NCI-H510A treated with DMSO at 0.1 percent for 48 hours (cell line): ENCODE measurements at regions not wholly inside any gene's neighbourhood (a gene's known extent, or its start where the extent isn't known, plus 50 kb on each side); places are given as distances from the start of the nearest gene placed in this dataset.

ENCODE experiments used
- DNase-seq: peaks from one replicate; lab custom pipeline; 2025; lab: John Stamatoyannopoulos, UW

GRCh38 chr2:15701991-15702390, 110.3 kb downstream of the DDX1 start:
- DNase-seq, result no peak

GRCh38 chr2:15702452-15702851, 110.8 kb downstream of the DDX1 start:
- no peak for DNase-seq

DNA sequence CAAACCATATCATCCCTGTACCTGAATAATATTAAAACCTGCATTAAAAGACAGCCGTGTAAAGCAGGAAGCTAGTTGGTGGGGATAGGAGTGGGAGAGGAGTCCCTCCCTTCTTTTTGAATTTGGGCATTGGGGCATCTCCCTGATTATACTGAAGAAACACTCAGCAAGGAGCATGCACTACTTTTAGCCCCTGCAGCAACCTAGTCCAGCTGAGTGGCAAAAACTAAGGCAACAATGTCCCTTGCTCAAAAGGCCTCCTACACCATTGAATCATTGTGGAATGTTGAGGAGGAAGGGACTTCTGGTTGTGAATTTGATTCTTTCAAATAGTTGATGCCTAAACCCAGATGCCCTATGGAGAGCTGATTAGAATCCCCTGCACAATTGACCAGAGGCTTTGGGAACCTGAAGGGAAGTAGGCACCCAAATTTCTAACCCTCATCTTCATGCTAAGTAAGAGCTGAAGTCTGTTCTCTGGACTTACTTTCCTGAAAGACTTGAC, 111.7 kb downstream of the DDX1 start:
- no peak for DNase-seq

DNA sequence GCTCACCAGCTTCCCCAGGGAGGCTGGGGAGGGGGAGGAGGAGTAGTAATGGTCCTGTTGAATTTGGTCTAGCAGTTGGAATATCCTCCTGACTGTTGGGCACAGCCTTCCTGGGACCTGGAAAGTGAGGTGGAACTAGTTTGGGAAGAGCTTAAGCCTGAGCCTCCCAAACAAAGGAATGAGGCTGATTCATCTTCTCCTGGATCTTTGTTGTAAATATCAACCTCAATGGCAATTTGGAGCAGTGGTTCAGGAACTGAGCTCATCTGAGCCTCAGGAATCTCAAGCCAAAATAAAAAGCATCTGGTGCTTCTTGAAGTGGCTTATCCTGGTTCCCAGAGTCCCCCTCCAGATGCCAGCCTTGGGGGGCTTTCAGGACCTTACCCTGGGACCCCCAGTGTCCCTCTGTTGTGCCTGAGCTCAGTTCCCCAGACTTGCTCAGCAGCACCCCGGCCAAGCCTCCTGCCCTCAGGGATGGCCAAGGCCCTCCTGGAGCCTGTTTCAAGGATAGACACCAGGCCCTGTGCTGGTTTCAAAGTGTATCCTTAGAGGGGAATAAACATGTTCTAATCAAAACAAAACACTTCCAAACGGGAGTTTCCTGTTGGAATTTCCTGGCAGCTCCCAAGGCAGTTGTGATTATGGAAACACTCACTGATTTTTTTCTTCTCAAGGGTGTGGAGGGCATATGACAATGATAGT, 112.6 kb downstream of the DDX1 start:
- DNase-seq, result no peak

GRCh38 chr2:15704788-15705115, 113.1 kb downstream of the DDX1 start:
- DNase-seq, result no peak

DNA sequence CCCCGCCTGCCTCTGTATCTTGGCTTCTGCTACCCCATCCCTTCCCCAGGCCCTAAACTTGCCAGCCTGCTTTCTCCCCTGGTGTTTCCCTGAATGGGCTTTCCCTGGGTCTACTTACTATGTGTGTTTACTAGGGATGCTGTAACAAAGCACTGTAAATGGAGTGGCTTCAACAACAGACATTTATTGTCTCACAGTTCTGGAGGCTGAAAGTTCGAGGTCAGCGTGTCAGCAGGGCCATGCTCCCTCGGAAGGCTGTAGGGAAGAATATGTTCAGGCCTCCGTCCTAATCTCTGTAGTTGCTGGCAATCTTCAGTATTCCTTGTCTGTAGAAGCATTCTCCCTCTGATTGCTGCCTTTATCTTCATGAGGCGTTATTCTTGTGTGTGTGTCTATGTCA, 113.6 kb downstream of the DDX1 start:
- DNase-seq, result no peak

GRCh38 chr2:15705839-15706386, 114.2 kb downstream of the DDX1 start:
- DNase-seq, result no peak

DNA sequence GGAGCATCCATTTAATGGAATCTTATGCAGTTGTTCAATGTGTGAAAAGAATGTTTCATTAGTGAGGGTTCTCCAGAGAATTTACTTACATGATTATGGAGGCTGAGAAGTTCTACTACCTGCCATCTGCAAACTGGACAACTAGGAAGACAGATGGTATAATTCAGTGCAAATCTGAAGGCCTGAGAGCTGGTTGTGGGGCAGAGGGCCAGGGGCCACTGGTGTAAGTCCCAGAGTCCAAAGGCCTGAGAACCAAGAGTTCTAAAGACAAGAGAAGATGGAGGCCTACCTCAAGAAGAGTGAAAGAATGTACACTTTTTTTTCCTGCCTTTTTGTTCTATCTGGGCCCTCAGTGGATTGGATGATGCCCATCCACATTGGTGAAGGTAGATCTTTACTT, 114.8 kb downstream of the DDX1 start:
- no peak for DNase-seq

GRCh38 chr2:15706986-15707632, 115.4 kb downstream of the DDX1 start:
- DNase-seq, result no peak

DNA sequence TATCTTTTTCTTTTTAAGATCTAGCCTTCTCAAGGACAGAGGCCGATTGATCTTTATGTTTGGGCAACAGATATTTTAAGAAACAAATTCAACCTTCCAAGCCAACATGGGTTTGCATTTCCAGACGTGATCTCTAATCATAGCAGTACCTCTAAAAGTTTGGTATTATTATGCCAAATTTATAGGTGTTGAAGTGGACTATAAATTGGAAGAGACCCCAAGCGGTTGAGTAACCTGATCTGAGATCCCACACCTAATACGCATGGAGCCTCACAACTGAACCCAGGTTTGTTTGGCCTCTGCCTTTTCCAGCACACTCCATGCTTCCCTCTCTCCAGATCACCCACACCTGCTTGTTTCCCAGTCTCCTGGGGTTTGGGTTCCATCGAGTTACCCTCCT, 116.5 kb downstream of the DDX1 start:
- no peak for DNase-seq

DNA sequence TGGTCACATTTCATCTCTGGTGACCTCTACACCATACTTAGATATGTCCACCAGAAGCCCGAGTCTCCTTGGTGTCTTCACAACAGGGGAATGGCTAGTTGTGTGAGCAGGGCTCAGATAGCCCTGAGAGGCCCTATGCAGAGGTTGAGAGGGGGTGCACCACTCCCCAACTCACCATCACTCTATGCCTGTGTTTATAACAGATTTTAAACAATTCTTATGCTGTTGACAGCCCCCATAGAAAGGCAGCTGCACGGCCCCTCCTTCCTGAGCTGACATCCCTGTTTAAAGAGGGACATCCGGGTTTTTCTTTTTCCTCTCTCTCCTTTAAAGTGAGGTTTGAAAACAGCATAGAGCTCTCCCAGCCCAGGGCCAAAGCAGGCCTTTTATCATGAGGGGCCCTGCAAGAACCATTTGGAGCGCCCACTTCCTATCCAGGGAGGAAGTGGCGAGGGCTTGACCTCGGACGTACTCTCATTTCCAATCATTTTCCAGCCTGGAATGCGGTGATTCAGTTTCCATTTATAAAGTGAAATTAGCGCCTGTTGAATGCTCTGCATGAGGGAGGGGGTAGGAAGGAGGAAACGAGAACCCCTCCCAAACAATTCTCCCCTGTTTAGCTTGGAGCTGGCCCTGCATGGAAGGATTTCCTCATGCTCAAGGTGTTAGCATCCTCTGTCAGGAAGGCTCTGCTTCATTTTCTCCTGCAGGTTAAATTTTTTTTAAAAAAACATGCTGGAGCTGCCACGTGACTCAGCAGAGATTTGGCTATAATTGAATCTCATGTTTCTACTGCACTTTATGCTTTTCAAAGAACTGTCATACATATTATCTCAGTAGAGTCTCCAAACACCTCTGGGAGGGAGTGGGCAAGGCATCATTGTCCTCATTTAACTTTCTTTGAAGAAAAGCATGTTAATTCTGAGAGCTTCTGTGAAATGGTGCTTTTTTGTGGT, 117.5 kb downstream of the DDX1 start:
- DNase-seq, result no peak

GRCh38 chr2:15711126-15711860, 119.6 kb downstream of the DDX1 start:
- DNase-seq, result no peak

- DNase-seq, result no peak
Measured at GRCh38 chr2:15712551-15713342, 121.1 kb downstream of the DDX1 start.

GRCh38 chr2:15713475-15713874, 121.8 kb downstream of the DDX1 start:
- DNase-seq, result no peak

- no peak for DNase-seq
Measured at GRCh38 chr2:15714002-15714401, 122.3 kb downstream of the DDX1 start.

GRCh38 chr2:15714609-15715008, 122.9 kb downstream of the DDX1 start:
- DNase-seq, result no peak

DNA sequence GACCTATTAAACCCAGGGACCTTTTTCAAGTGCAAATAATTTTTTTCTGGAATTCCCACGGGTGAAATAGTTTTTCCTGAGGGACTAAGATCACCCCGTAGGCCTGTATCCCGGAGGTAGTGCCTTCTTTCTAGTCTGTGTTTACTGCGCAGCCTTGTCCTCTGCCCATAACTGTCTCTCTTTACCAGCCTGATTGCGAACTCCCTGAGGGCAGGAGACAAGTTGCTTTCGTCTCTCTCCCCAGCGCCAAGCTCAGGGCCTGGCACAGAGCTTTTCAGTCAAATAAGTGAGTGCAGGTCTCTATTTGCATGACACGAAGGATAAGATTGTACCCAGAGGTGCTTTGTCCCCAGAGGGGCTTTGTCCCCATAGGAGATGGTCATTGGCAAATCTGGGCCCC, 123.9 kb downstream of the DDX1 start:
- no peak for DNase-seq

- no peak for DNase-seq
Measured at GRCh38 chr2:15718103-15718943, 126.7 kb downstream of the DDX1 start.

DNA sequence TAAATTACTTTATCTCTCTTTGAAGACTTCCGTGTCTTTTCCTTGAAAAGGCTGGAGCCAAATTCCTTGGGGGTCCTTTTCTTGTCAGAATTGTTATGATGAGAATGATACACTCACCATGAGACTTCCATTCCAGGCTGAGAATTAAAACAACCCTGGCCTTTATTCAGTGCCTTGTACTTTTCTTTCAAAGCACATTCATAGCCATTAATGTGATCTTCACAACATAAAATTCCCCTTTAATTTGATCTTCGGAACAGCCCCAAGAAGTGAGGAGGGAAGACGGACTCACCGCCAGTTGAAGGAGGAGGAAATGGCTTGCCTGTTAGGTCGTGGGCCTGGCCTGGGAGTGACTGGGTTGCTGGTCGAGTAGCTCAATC, 127.3 kb downstream of the DDX1 start:
- no peak for DNase-seq
